Fibroblast of lung (primary cell): ENCODE measurements at regions not wholly inside any gene's neighbourhood (a gene's known extent, or its start where the extent isn't known, plus 50 kb on each side); places are given as distances from the start of the nearest gene placed in this dataset.
A peak's percentile ranks its signal among the peaks of the same experiment; 100 is the strongest.

Experiments
- DNase-seq, 2 donors: peaks; one replicate each; pipeline versions ENCODE4 v3.0.0 to v3.0.0-alpha.2; 2010; ENCODE audit warnings: low read depth in 2 of 2
- H2AFZ ChIP-seq: 2 replicates; pipeline ENCODE4 v1.5.1; 2012; ENCODE audit warnings: low read length, control low read depth, inconsistent platforms
- H3K27ac ChIP-seq: 2 replicates; pipeline ENCODE4 v1.5.1; 2011; ENCODE audit warnings: low read length, control low read depth; ENCODE audit not compliant: insufficient read depth
- H3K27me3 ChIP-seq: 2 replicates; pipeline ENCODE4 v1.5.1; 2011; ENCODE audit warnings: mild to moderate bottlenecking, low read length; ENCODE audit not compliant: control insufficient read depth, insufficient read depth
- H3K36me3 ChIP-seq: 2 replicates; pipeline ENCODE4 v1.5.1; 2011; ENCODE audit warnings: low read length; ENCODE audit not compliant: control insufficient read depth, insufficient read depth
- H3K4me1 ChIP-seq: 2 replicates; pipeline ENCODE4 v1.5.1; 2011; ENCODE audit warnings: low read length; ENCODE audit not compliant: control insufficient read depth, insufficient read depth; ENCODE audit errors: extremely low read depth
- H3K4me2 ChIP-seq: 2 replicates; pipeline ENCODE4 v1.5.1; 2011; ENCODE audit warnings: low read length, control low read depth; ENCODE audit not compliant: insufficient read depth; ENCODE audit errors: extremely low read depth
- H3K4me3 ChIP-seq, 4 experiments: fragments of 200-600 bp in 1 of 4; sonication (generic) in 1 of 4; replicated peaks in 1 of 4; 2 replicates each; pipeline ENCODE4 v1.5.1; 2011 to 2016; ENCODE audit warnings: low read length in 4 of 4, low read depth in 3 of 4, mild to moderate bottlenecking in 3 of 4, control low read depth in 2 of 4, inconsistent platforms in 1 of 4, mixed read lengths in 1 of 4; ENCODE audit not compliant: insufficient read depth in 1 of 4; ENCODE audit errors: control extremely low read depth in 1 of 4
- H3K79me2 ChIP-seq: 2 replicates; pipeline ENCODE4 v1.5.1; 2012; ENCODE audit warnings: mild to moderate bottlenecking, low read length, inconsistent platforms; ENCODE audit not compliant: control insufficient read depth, insufficient read depth
- H3K9ac ChIP-seq: 2 replicates; pipeline ENCODE4 v1.5.1; 2011; ENCODE audit warnings: mild to moderate bottlenecking, low read length, control low read depth; ENCODE audit not compliant: insufficient read depth
- H3K9me3 ChIP-seq: 2 replicates; pipeline ENCODE4 v1.5.1; 2012; ENCODE audit warnings: low read depth, low read length; ENCODE audit not compliant: control insufficient read depth, insufficient read depth
- H4K20me1 ChIP-seq: 2 replicates; pipeline ENCODE4 v1.5.1; 2011; ENCODE audit warnings: low read length; ENCODE audit not compliant: control insufficient read depth, insufficient read depth; ENCODE audit errors: extremely low read depth
- EZH2 ChIP-seq: IDR thresholded peaks from 2 replicates; pipeline ENCODE4 v1.5.1; 2012; ENCODE audit warnings: low read length, control low read depth, mild to moderate bottlenecking; ENCODE audit errors: missing control alignments
- TF ChIP-seq, protein P1 (sequence below), 2 donors: IDR thresholded peaks in 1 of 2; conservative IDR thresholded peaks in 1 of 2; 1 replicate in 1 of 2; 2 replicates in 1 of 2; pipeline ENCODE4 v1.5.1; 2011 to 2012; ENCODE audit warnings: low read length in 2 of 2, control low read depth in 1 of 2, inconsistent platforms in 1 of 2, low read depth in 1 of 2, mild to moderate bottlenecking in 1 of 2

DNA sequence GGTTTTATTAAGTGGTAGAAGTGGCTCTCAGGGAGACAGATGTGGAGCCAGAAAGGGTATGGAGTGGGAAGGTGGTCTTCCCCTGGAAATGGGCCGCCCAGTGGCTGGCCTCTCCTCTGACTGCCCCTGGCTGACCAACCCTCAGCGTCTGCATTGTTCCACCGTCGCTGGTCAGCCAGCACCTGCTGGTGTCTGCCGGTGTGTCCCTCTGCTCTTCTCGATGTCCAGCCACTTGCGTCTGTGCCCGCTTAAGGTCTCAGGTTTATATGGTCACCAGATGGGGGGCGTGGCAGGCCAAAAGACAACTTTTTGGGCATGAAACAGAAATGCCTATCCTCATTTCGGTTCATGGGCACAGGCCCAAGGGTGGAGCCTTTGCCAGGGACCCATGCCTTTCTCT is 1221.5 kb downstream of the JRKL start:
- Histone ChIP-seq H3K9me3 (no peaks in the 10 kb centered on the region), H3K4me1 (no peaks in the 10 kb centered on the region), H4K20me1 (no peaks in the 10 kb centered on the region)

DNA sequence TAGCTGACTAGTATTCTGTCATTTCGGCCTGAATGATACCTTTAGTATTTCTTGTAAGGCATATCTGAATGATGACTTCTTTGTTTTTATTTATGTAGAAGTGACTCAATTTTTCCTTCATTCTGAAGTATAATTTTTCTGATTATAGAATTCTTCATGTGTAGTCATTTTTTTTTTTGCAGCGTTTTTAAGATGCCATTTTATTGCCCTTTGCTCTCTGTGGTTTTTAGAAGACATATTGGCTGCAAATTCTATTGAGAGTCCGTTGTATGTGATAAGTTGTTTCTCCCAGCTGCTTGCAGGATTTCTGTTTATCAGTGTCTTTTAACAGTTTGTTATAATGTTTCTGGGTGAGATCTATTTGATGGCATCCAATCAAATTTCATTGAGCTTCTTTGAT is 1224.8 kb downstream of the JRKL start:
- peak; percentile 56 to 68 for DNase-seq

More for the DNA sequence above, 1221.5 kb downstream of the JRKL start:
- H3K27me3 ChIP-seq = no peaks in the 10 kb centered on the region
- H2AFZ ChIP-seq = no peak overlapping the region
- H3K79me2 ChIP-seq = no peaks in the 10 kb centered on the region
- no peak for DNase-seq
- TF ChIP-seq, protein P1, sequence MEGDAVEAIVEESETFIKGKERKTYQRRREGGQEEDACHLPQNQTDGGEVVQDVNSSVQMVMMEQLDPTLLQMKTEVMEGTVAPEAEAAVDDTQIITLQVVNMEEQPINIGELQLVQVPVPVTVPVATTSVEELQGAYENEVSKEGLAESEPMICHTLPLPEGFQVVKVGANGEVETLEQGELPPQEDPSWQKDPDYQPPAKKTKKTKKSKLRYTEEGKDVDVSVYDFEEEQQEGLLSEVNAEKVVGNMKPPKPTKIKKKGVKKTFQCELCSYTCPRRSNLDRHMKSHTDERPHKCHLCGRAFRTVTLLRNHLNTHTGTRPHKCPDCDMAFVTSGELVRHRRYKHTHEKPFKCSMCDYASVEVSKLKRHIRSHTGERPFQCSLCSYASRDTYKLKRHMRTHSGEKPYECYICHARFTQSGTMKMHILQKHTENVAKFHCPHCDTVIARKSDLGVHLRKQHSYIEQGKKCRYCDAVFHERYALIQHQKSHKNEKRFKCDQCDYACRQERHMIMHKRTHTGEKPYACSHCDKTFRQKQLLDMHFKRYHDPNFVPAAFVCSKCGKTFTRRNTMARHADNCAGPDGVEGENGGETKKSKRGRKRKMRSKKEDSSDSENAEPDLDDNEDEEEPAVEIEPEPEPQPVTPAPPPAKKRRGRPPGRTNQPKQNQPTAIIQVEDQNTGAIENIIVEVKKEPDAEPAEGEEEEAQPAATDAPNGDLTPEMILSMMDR (conservative IDR thresholded peaks at IDR 0.05 in 1 of 2, IDR thresholded peaks at IDR 0.05 in 1 of 2; ENCODE audit: low read depth in 1 of 2, low read length in 2 of 2) = no peak
- TF ChIP-seq EZH2 = no peak
- no peak overlapping the region for H3K4me3 ChIP-seq
- H3K9ac ChIP-seq = no peak overlapping the region
- H3K27ac ChIP-seq = no peak overlapping the region
- no peak overlapping the region for H3K4me2 ChIP-seq
- no peaks in the 10 kb centered on the region for H3K36me3 ChIP-seq

GRCh38 chr11:97615546-97615945 is 1225.7 kb downstream of the JRKL start:
- H3K4me2 ChIP-seq = no peak overlapping the region
- no peak overlapping the region for H3K4me3 ChIP-seq
- H4K20me1 ChIP-seq = no peaks in the 10 kb centered on the region
- H3K4me1 ChIP-seq = no peaks in the 10 kb centered on the region
- DNase-seq = peak in 1 of 2 donors; percentile 18
- no peaks in the 10 kb centered on the region for H3K27me3 ChIP-seq
- H3K36me3 ChIP-seq = no peaks in the 10 kb centered on the region
- TF ChIP-seq EZH2 = no peak
- TF ChIP-seq, protein P1 (conservative IDR thresholded peaks at IDR 0.05 in 1 of 2, IDR thresholded peaks at IDR 0.05 in 1 of 2; ENCODE audit: low read depth in 1 of 2, low read length in 2 of 2) = no peak
- no peak overlapping the region for H3K27ac ChIP-seq
- no peak overlapping the region for H3K9ac ChIP-seq
- no peaks in the 10 kb centered on the region for H3K9me3 ChIP-seq
- no peaks in the 10 kb centered on the region for H3K79me2 ChIP-seq
- H2AFZ ChIP-seq = no peak overlapping the region

More for the DNA sequence above, 1224.8 kb downstream of the JRKL start:
- Histone ChIP-seq H3K27ac (no peak overlapping the region), H3K36me3 (no peaks in the 10 kb centered on the region), H3K9me3 (no peaks in the 10 kb centered on the region), H4K20me1 (no peaks in the 10 kb centered on the region), H3K4me1 (no peaks in the 10 kb centered on the region), H3K9ac (no peak overlapping the region), H3K4me3 (no peak overlapping the region), H2AFZ (no peak overlapping the region), H3K4me2 (no peak overlapping the region), H3K79me2 (no peaks in the 10 kb centered on the region), H3K27me3 (no peaks in the 10 kb centered on the region)
- no peak for TF ChIP-seq EZH2
- TF ChIP-seq, protein P1 (conservative IDR thresholded peaks at IDR 0.05 in 1 of 2, IDR thresholded peaks at IDR 0.05 in 1 of 2; ENCODE audit: low read depth in 1 of 2, low read length in 2 of 2) = no peak
